Common myeloid progenitor, CD34-positive (primary cell): ENCODE measurements at regions not wholly inside any gene's neighbourhood (a gene's known extent, or its start where the extent isn't known, plus 50 kb on each side); places are given as distances from the start of the nearest gene placed in this dataset.
"Not testable (repeated sequence)": the region's sequence is repeated elsewhere in the genome, so short reads cannot be mapped to it uniquely, and the experiment has no call there.

Experiments used
- CTCF ChIA-PET: fragments of 350-600 bp; sonication (Branson Sonifier 250); formaldehyde crosslinking; loops from one replicate; lab custom pipeline; 2021; ENCODE audit warnings: antibody characterized with exemption; lab: Charles Lee
- POLR2A ChIA-PET: fragments of 350-600 bp; sonication (Branson Sonifier 250); formaldehyde crosslinking; loops from one replicate; lab custom pipeline; 2021; ENCODE audit warnings: antibody characterized with exemption; lab: Charles Lee
- DNase-seq, 3 donors: peaks; one replicate each; pipeline versions ENCODE4 v3.0.0 to v3.0.0-alpha.2; 2013
- H3K27ac ChIP-seq, 2 experiments: 1 replicate in 1 of 2; 2 replicates in 1 of 2; pipeline ENCODE4 v1.7.0; 2013; ENCODE audit warnings: inconsistent platforms in 2 of 2, low read length in 2 of 2, mild to moderate bottlenecking in 2 of 2, low read depth in 1 of 2, moderate library complexity in 1 of 2; ENCODE audit not compliant: severe bottlenecking in 2 of 2, insufficient read depth in 1 of 2, poor library complexity in 1 of 2
- H3K27me3 ChIP-seq, 5 experiments: replicated peaks in 2 of 5; 1 replicate in 3 of 5; 2 replicates in 2 of 5; pipeline versions ENCODE4 v1.6.1 to v1.7.0; 2013; ENCODE audit warnings: low read length in 4 of 5, mild to moderate bottlenecking in 2 of 5, moderate library complexity in 2 of 5, inconsistent platforms in 1 of 5; ENCODE audit not compliant: insufficient read depth in 5 of 5, control insufficient read depth in 4 of 5
- H3K36me3 ChIP-seq, 4 experiments: 1 replicate in 2 of 4; 2 replicates in 2 of 4; pipeline versions ENCODE4 v1.6.1 to v1.7.0; 2013; ENCODE audit warnings: low read length in 3 of 4, control low read depth in 1 of 4, mild to moderate bottlenecking in 1 of 4; ENCODE audit not compliant: control insufficient read depth in 4 of 4, insufficient read depth in 4 of 4
- H3K4me1 ChIP-seq, 4 experiments: 1 replicate in 3 of 4; 2 replicates in 1 of 4; pipeline versions ENCODE4 v1.6.1 to v1.7.1; 2013; ENCODE audit warnings: low read length in 3 of 4, mild to moderate bottlenecking in 3 of 4, control low read depth in 1 of 4, inconsistent platforms in 1 of 4, moderate library complexity in 1 of 4; ENCODE audit not compliant: control insufficient read depth in 4 of 4, insufficient read depth in 4 of 4; ENCODE audit errors: control extremely low read depth in 1 of 4
- H3K4me3 ChIP-seq, 7 experiments: 1 replicate in 4 of 7; 2 replicates in 3 of 7; pipeline versions ENCODE4 v1.5.1 to v1.7.0; 2013; ENCODE audit warnings: mild to moderate bottlenecking in 7 of 7, low read length in 6 of 7, moderate library complexity in 6 of 7, inconsistent platforms in 2 of 7, low read depth in 2 of 7, control low read depth in 1 of 7; ENCODE audit not compliant: insufficient read depth in 4 of 7, control insufficient read depth in 1 of 7; ENCODE audit errors: extremely low read depth in 1 of 7
- H3K9me3 ChIP-seq, 5 experiments: 1 replicate in 4 of 5; 2 replicates in 1 of 5; pipeline versions ENCODE4 v1.6.1 to v1.7.1; 2013; ENCODE audit warnings: low read length in 4 of 5, mild to moderate bottlenecking in 2 of 5, inconsistent platforms in 1 of 5, low read depth in 1 of 5, moderate library complexity in 1 of 5; ENCODE audit not compliant: control insufficient read depth in 4 of 5, insufficient read depth in 2 of 5; ENCODE audit errors: control extremely low read depth in 1 of 5
- WGBS: methylation state at CpG from one replicate; pipeline ENCODE4 v1.1.5; 2013; ENCODE audit not compliant: insufficient coverage; 5-methylcytosine and 5-hydroxymethylcytosine counted together

DNA sequence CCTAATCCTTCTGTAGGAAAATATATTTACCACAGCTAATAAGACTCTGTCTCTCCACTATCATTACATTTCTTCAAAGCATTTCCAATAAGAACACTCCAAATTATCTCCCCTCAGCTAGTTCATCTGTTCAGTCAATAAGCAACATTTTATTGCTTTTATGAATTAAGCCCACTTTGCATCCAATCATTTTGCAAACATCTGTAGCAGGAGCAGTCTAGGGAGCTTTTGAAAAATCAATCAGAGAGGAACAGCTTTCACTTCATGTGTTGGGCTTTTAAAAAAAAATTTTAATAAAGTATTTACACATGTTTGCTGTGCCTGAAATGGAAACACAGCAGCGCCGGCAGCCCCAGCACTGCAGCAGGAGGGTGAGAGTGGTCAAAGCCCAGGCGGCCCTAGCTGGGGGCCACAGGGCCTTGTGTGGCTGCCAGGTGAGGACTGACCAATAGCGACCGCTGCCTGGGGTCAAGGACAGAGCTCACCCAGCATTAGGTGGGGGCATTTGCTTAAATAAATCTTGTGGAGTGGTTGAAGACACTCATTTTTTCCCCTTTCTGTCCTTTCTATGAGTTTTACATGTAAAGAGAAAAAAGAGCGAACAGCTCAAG is 250.7 kb downstream of the RNF144A start:
- H3K4me3 ChIP-seq: no peak overlapping the region
- 100% methylated on average over 5 of the region's 6 CpGs for WGBS
- no peak for DNase-seq
- CTCF ChIA-PET: no interaction called here
- H3K27ac ChIP-seq: no peak overlapping the region
- no peaks in the 10 kb centered on the region for H3K27me3 ChIP-seq
- POLR2A ChIA-PET: no interaction called here
- H3K9me3 ChIP-seq: no peaks in the 10 kb centered on the region
- no peaks in the 10 kb centered on the region for H3K4me1 ChIP-seq
- H3K36me3 ChIP-seq: no peaks in the 10 kb centered on the region

DNA sequence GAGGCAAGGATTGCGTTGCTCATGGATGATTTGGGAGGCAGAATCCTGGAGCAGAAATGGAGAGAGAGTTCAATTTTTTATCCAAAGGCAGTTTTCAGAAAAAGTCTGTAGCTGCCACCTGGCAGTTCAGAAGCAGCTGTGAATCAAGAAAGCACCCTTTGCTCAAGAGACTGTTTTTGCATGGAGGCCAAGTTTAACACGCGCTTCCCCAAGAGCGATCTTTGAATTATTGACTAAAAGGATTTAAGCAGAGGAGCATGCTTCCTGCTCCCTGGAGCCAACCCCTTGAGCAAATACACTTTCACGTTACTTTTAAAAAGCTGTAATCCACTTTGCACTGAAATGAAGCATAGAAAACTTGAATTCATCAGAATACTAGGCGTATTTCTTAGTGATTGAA is 252.4 kb downstream of the RNF144A start:
- no peaks in the 10 kb centered on the region for H3K36me3 ChIP-seq
- H3K9me3 ChIP-seq: no peaks in the 10 kb centered on the region
- ChIA-PET POLR2A (no interaction called here), CTCF (no interaction called here)
- 98% methylated on average over 4 of the region's 6 CpGs for WGBS
- no peaks in the 10 kb centered on the region for H3K4me1 ChIP-seq
- H3K4me3 ChIP-seq: no peak overlapping the region
- DNase-seq: no peak
- H3K27ac ChIP-seq: no peak overlapping the region
- H3K27me3 ChIP-seq: no peaks in the 10 kb centered on the region

GRCh38 chr2:7178996-7179395 is 261.8 kb downstream of the RNF144A start:
- H3K4me3 ChIP-seq, H3K36me3 ChIP-seq, H3K27ac ChIP-seq, H3K4me1 ChIP-seq, H3K9me3 ChIP-seq, CTCF ChIA-PET, POLR2A ChIA-PET, DNase-seq, H3K27me3 ChIP-seq: not testable (repeated sequence)
- WGBS: 99% methylated on average over 12 of the region's 17 CpGs

GRCh38 chr2:7180638-7181370 is 263.6 kb downstream of the RNF144A start:
- no peak overlapping the region for H3K4me3 ChIP-seq
- DNase-seq: peak; percentile 11 to 52 (median 47)
- no peaks in the 10 kb centered on the region for H3K36me3 ChIP-seq
- H3K4me1 ChIP-seq: peaks cover 0 to 9% (median 6%) of the 10 kb centered on the region in 4 experiments
- ChIA-PET POLR2A (no interaction called here), CTCF (interaction anchor here (0.7 to 1.1 kb wide), 2 partner anchors 9 to 22 kb away, joined by 3 to 4 read pairs; no protein-coding TSS in a partner anchor)
- H3K9me3 ChIP-seq: no peaks in the 10 kb centered on the region
- 80% methylated on average over 7 of the region's 9 CpGs for WGBS
- no peaks in the 10 kb centered on the region for H3K27me3 ChIP-seq
- no peak overlapping the region for H3K27ac ChIP-seq

DNA sequence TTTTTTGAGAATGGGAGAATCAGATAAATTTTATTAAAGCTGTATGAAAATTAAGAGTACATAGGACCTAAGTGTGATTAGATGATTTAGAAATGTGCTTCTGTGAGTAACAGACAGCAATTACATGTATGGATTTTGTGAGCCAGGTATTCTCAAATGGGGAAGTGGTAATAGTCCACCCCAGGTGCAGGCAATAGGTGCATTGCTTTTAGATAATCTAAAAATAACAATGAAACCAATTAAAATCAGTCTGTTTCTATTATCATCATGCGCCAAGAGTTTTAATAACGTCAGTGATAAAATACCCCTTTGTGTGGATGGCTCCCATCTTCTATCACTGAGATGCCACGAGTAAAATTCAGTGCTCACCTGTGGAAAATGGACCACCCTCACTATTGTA is 265.3 kb downstream of the RNF144A start:
- CTCF ChIA-PET: no interaction called here

GRCh38 chr2:7189106-7189505 is 271.9 kb downstream of the RNF144A start:
- Histone ChIP-seq H3K4me1 (no peaks in the 10 kb centered on the region), H3K9me3 (no peaks in the 10 kb centered on the region), H3K4me3 (no peak overlapping the region), H3K27me3 (no peaks in the 10 kb centered on the region), H3K36me3 (no peaks in the 10 kb centered on the region), H3K27ac (no peak overlapping the region)
- CTCF ChIA-PET: interaction anchor here (0.9 kb wide), 1 partner anchor 8 kb away, joined by 4 read pairs; no protein-coding TSS in a partner anchor
- 50% methylated on average over 2 of the region's 8 CpGs for WGBS
- POLR2A ChIA-PET: no interaction called here
- DNase-seq: no peak

More for the DNA sequence above, 265.3 kb downstream of the RNF144A start:
- no peak for DNase-seq
- POLR2A ChIA-PET: no interaction called here
- Histone ChIP-seq H3K36me3 (no peaks in the 10 kb centered on the region), H3K27me3 (no peaks in the 10 kb centered on the region), H3K9me3 (no peaks in the 10 kb centered on the region), H3K27ac (no peak overlapping the region), H3K4me3 (no peak overlapping the region), H3K4me1 (peaks cover 0 to 9% (median 6%) of the 10 kb centered on the region in 4 experiments)
- WGBS: 93% methylated on average over 3 of the region's 3 CpGs

DNA sequence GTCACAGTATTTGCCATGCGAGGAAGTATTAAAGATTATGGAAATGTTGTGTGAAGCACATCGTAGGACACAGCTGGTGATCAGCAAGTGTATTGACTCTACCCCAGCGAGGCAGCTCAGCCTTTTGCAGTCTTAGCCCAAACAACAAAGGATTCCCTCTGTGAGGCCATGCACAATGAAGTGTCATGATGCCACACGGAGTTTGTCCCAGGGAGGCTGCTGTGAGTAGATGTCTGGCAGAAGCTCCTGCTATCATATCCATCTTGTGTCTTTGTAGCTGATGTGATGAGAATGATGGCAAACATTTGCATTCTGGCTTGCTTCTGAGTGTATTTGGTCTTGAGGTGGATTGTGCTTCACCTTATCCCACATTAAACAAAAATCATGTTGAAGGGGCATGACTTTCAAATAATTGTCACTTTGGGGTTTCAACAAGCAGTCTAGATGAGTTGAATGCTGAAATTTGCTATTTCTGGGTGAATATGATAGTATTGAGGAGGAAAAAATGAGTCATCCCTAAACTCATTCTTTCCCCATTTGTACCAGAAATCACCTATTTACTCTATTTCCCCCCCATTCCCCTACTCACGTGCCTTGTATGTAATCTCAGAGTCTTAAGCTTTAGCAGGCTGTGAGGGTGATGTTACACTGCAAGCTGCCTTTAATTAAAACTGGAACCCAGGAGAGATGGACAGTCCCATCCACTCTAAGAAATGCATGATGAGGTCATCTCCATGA is 273.5 kb downstream of the RNF144A start:
- POLR2A ChIA-PET: no interaction called here

More for the DNA sequence above, 273.5 kb downstream of the RNF144A start:
- Histone ChIP-seq H3K9me3 (no peaks in the 10 kb centered on the region), H3K4me3 (no peak overlapping the region), H3K27me3 (no peaks in the 10 kb centered on the region), H3K4me1 (no peaks in the 10 kb centered on the region), H3K36me3 (no peaks in the 10 kb centered on the region), H3K27ac (no peak overlapping the region)
- CTCF ChIA-PET: interaction anchor here (1.1 kb wide), 1 partner anchor 13 kb away, joined by 3 read pairs; no protein-coding TSS in a partner anchor
- WGBS: 72% methylated on average over 4 of the region's 5 CpGs
- no peak for DNase-seq
